ENCODE measurements at regions not wholly inside any gene's neighbourhood (a gene's known extent, or its start where the extent isn't known, plus 50 kb on each side); places are given as distances from the start of the nearest gene placed in this dataset.

GRCh38 chr12:34373926-34374325 is 351.6 kb downstream of the ALG10 start:
- in situ Hi-C loops (cut with HindIII; ENCODE audit: low pct_unique_long_range_greater_than_20kb, low sequenced_read_pairs) = no loop called here
- no peak for DNase-seq (ENCODE audit: low read depth in 1 of 2, low spot score in 1 of 2)
- TF ChIP-seq JUND (IDR thresholded peaks at IDR 0.05; ENCODE audit: low read depth) = no peak

- DNase-seq (ENCODE audit: low read depth in 1 of 2, low spot score in 1 of 2) = no peak
- TF ChIP-seq JUND (IDR thresholded peaks at IDR 0.05; ENCODE audit: low read depth) = no peak
- in situ Hi-C loops (cut with HindIII; ENCODE audit: low pct_unique_long_range_greater_than_20kb, low sequenced_read_pairs) = no loop called here
Observed at GRCh38 chr12:34376133-34376799, 354.0 kb downstream of the ALG10 start.

- in situ Hi-C loops (cut with HindIII; ENCODE audit: low pct_unique_long_range_greater_than_20kb, low sequenced_read_pairs) = no loop called here
- TF ChIP-seq JUND (IDR thresholded peaks at IDR 0.05; ENCODE audit: low read depth) = no peak
- DNase-seq (ENCODE audit: low read depth in 1 of 2, low spot score in 1 of 2) = no peak
Observed at GRCh38 chr12:34377243-34378035, 355.1 kb downstream of the ALG10 start.

- in situ Hi-C loops (cut with HindIII; ENCODE audit: low pct_unique_long_range_greater_than_20kb, low sequenced_read_pairs) = no loop called here
- no peak for TF ChIP-seq JUND (IDR thresholded peaks at IDR 0.05; ENCODE audit: low read depth)
Observed at GRCh38 chr12:34379142-34379541, 356.8 kb downstream of the ALG10 start.

GRCh38 chr12:34384693-34385092 is 362.4 kb downstream of the ALG10 start:
- no peak for TF ChIP-seq JUND (IDR thresholded peaks at IDR 0.05; ENCODE audit: low read depth)
- no peak for DNase-seq (ENCODE audit: low read depth in 1 of 2, low spot score in 1 of 2)
- in situ Hi-C loops (cut with HindIII; ENCODE audit: low pct_unique_long_range_greater_than_20kb, low sequenced_read_pairs) = no loop called here

More at GRCh38 chr12:34379142-34379541, 356.8 kb downstream of the ALG10 start:
- DNase-seq (ENCODE audit: low read depth in 1 of 2, low spot score in 1 of 2) = no peak

GRCh38 chr12:34386016-34386415 is 363.7 kb downstream of the ALG10 start:
- no peak for TF ChIP-seq JUND (IDR thresholded peaks at IDR 0.05; ENCODE audit: low read depth)
- in situ Hi-C loops (cut with HindIII; ENCODE audit: low pct_unique_long_range_greater_than_20kb, low sequenced_read_pairs) = no loop called here
- DNase-seq (ENCODE audit: low read depth in 1 of 2, low spot score in 1 of 2) = no peak

- no peak for TF ChIP-seq JUND (IDR thresholded peaks at IDR 0.05; ENCODE audit: low read depth)
- in situ Hi-C loops (cut with HindIII; ENCODE audit: low pct_unique_long_range_greater_than_20kb, low sequenced_read_pairs) = no loop called here
Observed at GRCh38 chr12:34386621-34387255, 364.4 kb downstream of the ALG10 start.

GRCh38 chr12:34387711-34388635 is 365.7 kb downstream of the ALG10 start:
- in situ Hi-C loops (cut with HindIII; ENCODE audit: low pct_unique_long_range_greater_than_20kb, low sequenced_read_pairs) = no loop called here
- no peak for DNase-seq (ENCODE audit: low read depth in 1 of 2, low spot score in 1 of 2)
- TF ChIP-seq JUND (IDR thresholded peaks at IDR 0.05; ENCODE audit: low read depth) = no peak

More at GRCh38 chr12:34386621-34387255, 364.4 kb downstream of the ALG10 start:
- no peak for DNase-seq (ENCODE audit: low read depth in 1 of 2, low spot score in 1 of 2)

- no peak for DNase-seq (ENCODE audit: low read depth in 1 of 2, low spot score in 1 of 2)
- in situ Hi-C loops (cut with HindIII; ENCODE audit: low pct_unique_long_range_greater_than_20kb, low sequenced_read_pairs) = no loop called here
- TF ChIP-seq JUND (IDR thresholded peaks at IDR 0.05; ENCODE audit: low read depth) = no peak
Observed at GRCh38 chr12:34388636-34389377, 366.5 kb downstream of the ALG10 start.

- in situ Hi-C loops (cut with HindIII; ENCODE audit: low pct_unique_long_range_greater_than_20kb, low sequenced_read_pairs) = no loop called here
- DNase-seq (ENCODE audit: low read depth in 1 of 2, low spot score in 1 of 2) = no peak
- TF ChIP-seq JUND (IDR thresholded peaks at IDR 0.05; ENCODE audit: low read depth) = no peak
Observed at GRCh38 chr12:34389378-34390170, 367.3 kb downstream of the ALG10 start.

All from T47D (cell line).